Liver (tissue), 8 donors: ENCODE measurements at regions not wholly inside any gene's neighbourhood (a gene's known extent, or its start where the extent isn't known, plus 50 kb on each side); places are given as distances from the start of the nearest gene placed in this dataset.

Experiments
- DNase-seq: peaks from one replicate; pipeline ENCODE4 v3.0.0-alpha.2; 2017; ENCODE audit warnings: low spot score
- H3K27ac ChIP-seq, 2 donors: one replicate each; pipeline ENCODE4 v1.7.0; 2013; ENCODE audit warnings: inconsistent platforms in 2 of 2, low read length in 2 of 2, control low read depth in 1 of 2, low read depth in 1 of 2, mild to moderate bottlenecking in 1 of 2
- H3K27me3 ChIP-seq, 4 donors: one replicate each; pipeline versions ENCODE4 v1.6.1 to v1.7.0; 2013; ENCODE audit warnings: low read length in 3 of 4, inconsistent platforms in 1 of 4, mild to moderate bottlenecking in 1 of 4, moderate library complexity in 1 of 4; ENCODE audit not compliant: control insufficient read depth in 4 of 4, insufficient read depth in 4 of 4
- H3K36me3 ChIP-seq, 4 donors: one replicate each; pipeline versions ENCODE4 v1.6.1 to v1.7.0; 2013; ENCODE audit warnings: low read length in 3 of 4, mild to moderate bottlenecking in 3 of 4, low read depth in 1 of 4, moderate library complexity in 1 of 4; ENCODE audit not compliant: control insufficient read depth in 4 of 4, insufficient read depth in 3 of 4
- H3K4me1 ChIP-seq, 4 donors: one replicate each; pipeline versions ENCODE4 v1.6.1 to v1.7.0; 2013; ENCODE audit warnings: low read length in 3 of 4, mild to moderate bottlenecking in 3 of 4, moderate library complexity in 1 of 4; ENCODE audit not compliant: control insufficient read depth in 4 of 4, insufficient read depth in 4 of 4
- H3K4me3 ChIP-seq, 3 donors: one replicate each; pipeline versions ENCODE4 v1.6.1 to v1.7.0; 2013; ENCODE audit warnings: low read length in 3 of 3, control low read depth in 1 of 3, low read depth in 1 of 3, mild to moderate bottlenecking in 1 of 3
- H3K9ac ChIP-seq, 2 donors: one replicate each; pipeline ENCODE4 v1.7.0; 2013; ENCODE audit warnings: low read length in 2 of 2, mild to moderate bottlenecking in 2 of 2, moderate library complexity in 2 of 2, control low read depth in 1 of 2, low read depth in 1 of 2
- H3K9me3 ChIP-seq, 4 donors: one replicate each; pipeline versions ENCODE4 v1.6.1 to v1.7.0; 2013; ENCODE audit warnings: low read length in 3 of 4; ENCODE audit not compliant: control insufficient read depth in 4 of 4
- ATF3 ChIP-seq: IDR thresholded peaks from 2 replicates; pipeline ENCODE4 v1.6.1; 2016; ENCODE audit warnings: antibody characterized with exemption
- EGR1 ChIP-seq, 2 donors: IDR thresholded peaks; 2 replicates each; pipeline ENCODE4 v1.6.1; 2016 to 2018; ENCODE audit warnings: antibody characterized with exemption in 2 of 2, low read depth in 2 of 2
- FOXA1 ChIP-seq: IDR thresholded peaks from 2 replicates; pipeline ENCODE4 v1.6.1; 2016; ENCODE audit warnings: antibody characterized with exemption
- FOXA2 ChIP-seq: IDR thresholded peaks from 2 replicates; pipeline ENCODE4 v1.6.1; 2016; ENCODE audit warnings: antibody characterized with exemption
- GABPA ChIP-seq, 2 donors: IDR thresholded peaks in 1 of 2; conservative IDR thresholded peaks in 1 of 2; 2 replicates each; pipeline ENCODE4 v1.6.1; 2016; ENCODE audit warnings: antibody characterized with exemption in 2 of 2, mild to moderate bottlenecking in 1 of 2, moderate library complexity in 1 of 2
- HNF4A ChIP-seq, 2 donors: conservative IDR thresholded peaks; 2 replicates each; pipeline ENCODE4 v1.6.1; 2016; ENCODE audit warnings: antibody characterized with exemption in 2 of 2, mild to moderate bottlenecking in 2 of 2
- HNF4G ChIP-seq: IDR thresholded peaks from 2 replicates; pipeline ENCODE4 v1.6.1; 2016; ENCODE audit warnings: antibody characterized with exemption
- JUND ChIP-seq, 2 donors: IDR thresholded peaks; 2 replicates each; pipeline ENCODE4 v1.6.1; 2016; ENCODE audit warnings: antibody characterized with exemption in 2 of 2
- MAX ChIP-seq: IDR thresholded peaks from 2 replicates; pipeline ENCODE4 v1.6.1; 2016; ENCODE audit warnings: antibody characterized with exemption
- NR2F2 ChIP-seq: IDR thresholded peaks from 2 replicates; pipeline ENCODE4 v1.6.1; 2016; ENCODE audit warnings: antibody characterized with exemption
- RAD21 ChIP-seq, 2 donors: IDR thresholded peaks; 2 replicates each; pipeline ENCODE4 v1.6.1; 2016; ENCODE audit warnings: antibody characterized with exemption in 2 of 2, mild to moderate bottlenecking in 2 of 2
- REST ChIP-seq: IDR thresholded peaks from 2 replicates; pipeline ENCODE4 v1.6.1; 2016; ENCODE audit warnings: antibody characterized with exemption, mild to moderate bottlenecking
- SP1 ChIP-seq: IDR thresholded peaks from 2 replicates; pipeline ENCODE4 v1.6.1; 2018; ENCODE audit warnings: antibody characterized with exemption, mild to moderate bottlenecking
- TAF1 ChIP-seq: conservative IDR thresholded peaks from 2 replicates; pipeline ENCODE4 v1.6.1; 2016; ENCODE audit warnings: antibody characterized with exemption, mild to moderate bottlenecking
- YY1 ChIP-seq: IDR thresholded peaks from 2 replicates; pipeline ENCODE4 v1.6.1; 2016; ENCODE audit warnings: antibody characterized with exemption, mild to moderate bottlenecking
- ZBTB33 ChIP-seq: IDR thresholded peaks from 2 replicates; pipeline ENCODE4 v1.6.1; 2016; ENCODE audit warnings: antibody characterized with exemption
- WGBS: extraction: QIAGEN DNeasy Blood & Tissue Kit; methylation state at CpG from one replicate; pipeline ENCODE4 v1.1.7; 2013; 5-methylcytosine and 5-hydroxymethylcytosine counted together
- TF ChIP-seq, protein P1 (sequence below): fragments of 150-350 bp; IDR thresholded peaks from 2 replicates; pipeline ENCODE4 v1.5.1; 2017; ENCODE audit warnings: improper control_type of control experiment, low read depth, low read length; ENCODE audit not compliant: missing input control
- donor health status: healthy.
- donor health status: healthy.
- donor health status: healthy.
- donor health status: healthy.
- donor health status: healthy.

- no peak for TF ChIP-seq ATF3
- TF ChIP-seq GABPA (IDR thresholded peaks at IDR 0.05 in 1 of 2, conservative IDR thresholded peaks at IDR 0.05 in 1 of 2), result no peak
- TF ChIP-seq JUND (IDR thresholded peaks at IDR 0.05), result no peak
- TF ChIP-seq, protein P1, sequence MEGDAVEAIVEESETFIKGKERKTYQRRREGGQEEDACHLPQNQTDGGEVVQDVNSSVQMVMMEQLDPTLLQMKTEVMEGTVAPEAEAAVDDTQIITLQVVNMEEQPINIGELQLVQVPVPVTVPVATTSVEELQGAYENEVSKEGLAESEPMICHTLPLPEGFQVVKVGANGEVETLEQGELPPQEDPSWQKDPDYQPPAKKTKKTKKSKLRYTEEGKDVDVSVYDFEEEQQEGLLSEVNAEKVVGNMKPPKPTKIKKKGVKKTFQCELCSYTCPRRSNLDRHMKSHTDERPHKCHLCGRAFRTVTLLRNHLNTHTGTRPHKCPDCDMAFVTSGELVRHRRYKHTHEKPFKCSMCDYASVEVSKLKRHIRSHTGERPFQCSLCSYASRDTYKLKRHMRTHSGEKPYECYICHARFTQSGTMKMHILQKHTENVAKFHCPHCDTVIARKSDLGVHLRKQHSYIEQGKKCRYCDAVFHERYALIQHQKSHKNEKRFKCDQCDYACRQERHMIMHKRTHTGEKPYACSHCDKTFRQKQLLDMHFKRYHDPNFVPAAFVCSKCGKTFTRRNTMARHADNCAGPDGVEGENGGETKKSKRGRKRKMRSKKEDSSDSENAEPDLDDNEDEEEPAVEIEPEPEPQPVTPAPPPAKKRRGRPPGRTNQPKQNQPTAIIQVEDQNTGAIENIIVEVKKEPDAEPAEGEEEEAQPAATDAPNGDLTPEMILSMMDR, result no peak
- TF ChIP-seq FOXA2, result no peak
- Histone ChIP-seq H3K9me3 (peaks cover 0 to 3% (median 0%) of the 10 kb centered on the region in 4 donors), H3K4me1 (no peaks in the 10 kb centered on the region), H3K36me3 (no peaks in the 10 kb centered on the region), H3K27me3 (no peaks in the 10 kb centered on the region), H3K27ac (no peak overlapping the region), H3K4me3 (no peak overlapping the region), H3K9ac (no peak overlapping the region)
- 74% methylated on average over 1 of the region's 1 CpG for WGBS
- DNase-seq, result no peak
Measured at GRCh38 chrX:45485719-45486118, 285.0 kb upstream of the DIPK2B start.

DNA sequence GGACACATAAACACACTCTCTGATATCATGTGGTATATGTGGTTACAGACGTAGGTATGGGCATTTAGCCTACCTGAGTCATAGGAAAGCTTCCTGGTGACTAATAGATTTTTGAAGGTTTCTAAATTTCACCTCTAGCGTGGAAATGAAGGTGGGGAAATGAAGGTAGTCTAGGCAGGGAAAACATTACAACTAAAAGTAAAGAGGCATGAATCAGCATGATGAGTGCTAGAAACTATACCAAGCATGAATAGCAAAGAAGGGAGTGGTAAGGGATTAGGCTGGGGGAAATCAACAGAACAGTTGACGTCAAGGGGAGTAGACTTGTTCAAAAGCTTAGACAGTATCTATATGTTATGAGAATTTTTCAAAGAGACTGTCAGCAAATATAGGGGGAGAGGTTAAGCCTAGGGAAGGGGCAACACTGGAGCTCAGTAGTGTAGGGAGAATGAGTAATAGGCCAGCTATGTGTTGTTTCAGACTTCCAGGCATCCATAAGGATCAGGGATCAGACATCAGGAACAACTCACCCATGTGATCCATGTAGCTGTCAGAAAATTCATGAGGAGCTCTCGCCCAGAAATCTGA is 279.3 kb upstream of the DIPK2B start:
- no peak for DNase-seq
- no peaks in the 10 kb centered on the region for H3K36me3 ChIP-seq
- H3K27me3 ChIP-seq, result no peaks in the 10 kb centered on the region
- peaks cover 0 to 3% (median 1%) of the 10 kb centered on the region in 4 donors for H3K9me3 ChIP-seq
- H3K9ac ChIP-seq, result no peak overlapping the region
- no peaks in the 10 kb centered on the region for H3K4me1 ChIP-seq
- 79% methylated on average over 4 of the region's 4 CpGs for WGBS
- H3K27ac ChIP-seq, result no peak overlapping the region
- TF ChIP-seq MAX, result no peak
- TF ChIP-seq HNF4A (conservative IDR thresholded peaks at IDR 0.05), result no peak
- TF ChIP-seq SP1, result no peak
- TF ChIP-seq GABPA (IDR thresholded peaks at IDR 0.05 in 1 of 2, conservative IDR thresholded peaks at IDR 0.05 in 1 of 2), result no peak
- no peak for TF ChIP-seq TAF1
- TF ChIP-seq FOXA1, result no peak
- no peak for TF ChIP-seq EGR1 (IDR thresholded peaks at IDR 0.05; ENCODE audit: low read depth in 2 of 2)
- TF ChIP-seq NR2F2, result no peak
- no peak for TF ChIP-seq ATF3
- no peak for TF ChIP-seq REST
- TF ChIP-seq ZBTB33, result no peak
- no peak for TF ChIP-seq JUND (IDR thresholded peaks at IDR 0.05)
- no peak for TF ChIP-seq FOXA2
- no peak for TF ChIP-seq YY1
- no peak for TF ChIP-seq HNF4G
- TF ChIP-seq RAD21 (IDR thresholded peaks at IDR 0.05), result no peak
- no peak overlapping the region for H3K4me3 ChIP-seq
